HEK293 (cell line): ENCODE measurements at regions not wholly inside any gene's neighbourhood (a gene's known extent, or its start where the extent isn't known, plus 50 kb on each side); places are given as distances from the start of the nearest gene placed in this dataset.

Experiments used
- CTCF ChIA-PET: fragments of 350-600 bp; formaldehyde crosslinking; extraction: SDS; loops from one replicate; lab custom pipeline; 2021; ENCODE audit warnings: antibody characterized with exemption; lab: Yijun Ruan, JAX
- POLR2A ChIA-PET: fragments of 300-600 bp; formaldehyde crosslinking; extraction: SDS; loops from one replicate; lab custom pipeline; 2020; ENCODE audit warnings: antibody characterized with exemption, inconsistent platforms; lab: Yijun Ruan, JAX
- H3K27ac ChIP-seq: fragments of 200-500 bp; sonication (Bioruptor generic); 2 replicates; pipeline ENCODE4 v1.5.1; 2014; ENCODE audit warnings: low read depth, low read length, control low read depth, inconsistent platforms; ENCODE audit errors: extremely low read depth
- H3K36me3 ChIP-seq, 2 experiments: fragments of 200-500 bp in 1 of 2; sonication (Bioruptor generic) in 1 of 2; 1 replicate in 1 of 2; 2 replicates in 1 of 2; pipeline ENCODE4 v1.5.1; 2014 to 2017; ENCODE audit warnings: inconsistent platforms in 2 of 2, low read length in 2 of 2; ENCODE audit not compliant: control insufficient read depth in 2 of 2, insufficient read depth in 1 of 2
- H3K4me1 ChIP-seq: fragments of 200-500 bp; sonication (Bioruptor generic); 2 replicates; pipeline ENCODE4 v1.5.1; 2014; ENCODE audit warnings: mild to moderate bottlenecking, low read length, inconsistent platforms; ENCODE audit not compliant: control insufficient read depth, insufficient read depth
- H3K4me3 ChIP-seq: 2 replicates; pipeline ENCODE4 v1.5.1; 2011; ENCODE audit warnings: low read depth, mild to moderate bottlenecking, control low read depth, low read length, moderate library complexity
- H3K9me3 ChIP-seq: fragments of 200-500 bp; sonication (Bioruptor generic); 2 replicates; pipeline ENCODE4 v1.5.1; 2014; ENCODE audit warnings: low read depth, low read length, inconsistent platforms; ENCODE audit not compliant: control insufficient read depth, insufficient read depth
- BCL11A ChIP-seq: fragments of 450-650 bp; formaldehyde crosslinking; IDR thresholded peaks from 2 replicates; pipeline ENCODE4 v1.5.1; 2016; ENCODE audit warnings: low read depth, missing biosample characterization, missing genetic modification characterization
- GFI1B ChIP-seq: fragments of 450-650 bp; formaldehyde crosslinking; IDR thresholded peaks from 2 replicates; pipeline ENCODE4 v1.5.1; 2016; ENCODE audit warnings: missing biosample characterization, missing genetic modification characterization
- KLF1 ChIP-seq: fragments of 450-650 bp; formaldehyde crosslinking; IDR thresholded peaks from 2 replicates; pipeline ENCODE4 v1.5.1; 2016; ENCODE audit warnings: missing biosample characterization, missing genetic modification characterization
- TCF7L2 ChIP-seq: IDR thresholded peaks from 2 replicates; pipeline ENCODE4 v1.6.1; 2011; ENCODE audit warnings: low read depth, mild to moderate bottlenecking, inconsistent platforms, low read length, moderate library complexity, borderline replicate concordance
- YY1 ChIP-seq: fragments of 450-650 bp; formaldehyde crosslinking; IDR thresholded peaks from 2 replicates; pipeline ENCODE4 v1.5.1; 2018; ENCODE audit warnings: missing biosample characterization, missing genetic modification characterization
- ZBTB11 ChIP-seq: fragments of 450-650 bp; formaldehyde crosslinking; conservative IDR thresholded peaks from 2 replicates; pipeline ENCODE4 v1.5.1; 2016; ENCODE audit warnings: low read depth, missing biosample characterization, missing genetic modification characterization
- ZBTB21 ChIP-seq: fragments of 450-650 bp; formaldehyde crosslinking; IDR thresholded peaks from 2 replicates; pipeline ENCODE4 v1.5.1; 2017; ENCODE audit warnings: missing biosample characterization, missing genetic modification characterization
- ZBTB7A ChIP-seq: fragments of 450-650 bp; formaldehyde crosslinking; IDR thresholded peaks from 2 replicates; pipeline ENCODE4 v1.5.1; 2016; ENCODE audit warnings: low read depth, missing biosample characterization, missing genetic modification characterization
- ZBTB8A ChIP-seq: fragments of 450-650 bp; formaldehyde crosslinking; IDR thresholded peaks from 2 replicates; pipeline ENCODE4 v1.5.1; 2016; ENCODE audit warnings: missing biosample characterization, missing genetic modification characterization
- ZIC2 ChIP-seq: fragments of 450-650 bp; formaldehyde crosslinking; IDR thresholded peaks from 2 replicates; pipeline ENCODE4 v1.5.1; 2016; ENCODE audit warnings: missing biosample characterization, missing genetic modification characterization
- ZNF121 ChIP-seq: fragments of 450-650 bp; formaldehyde crosslinking; IDR thresholded peaks from 2 replicates; pipeline ENCODE4 v1.5.1; 2016; ENCODE audit warnings: missing biosample characterization, missing genetic modification characterization
- ZNF133 ChIP-seq: fragments of 450-650 bp; formaldehyde crosslinking; IDR thresholded peaks from 2 replicates; pipeline ENCODE4 v1.5.1; 2016; ENCODE audit warnings: missing biosample characterization, missing genetic modification characterization
- ZNF155 ChIP-seq: fragments of 450-650 bp; formaldehyde crosslinking; IDR thresholded peaks from 2 replicates; pipeline ENCODE4 v1.5.1; 2016; ENCODE audit warnings: missing biosample characterization, missing genetic modification characterization
- ZNF174 ChIP-seq: fragments of 450-650 bp; formaldehyde crosslinking; IDR thresholded peaks from 2 replicates; pipeline ENCODE4 v1.5.0; 2017; ENCODE audit warnings: missing biosample characterization, mild to moderate bottlenecking, missing genetic modification characterization
- ZNF2 ChIP-seq: fragments of 450-650 bp; formaldehyde crosslinking; IDR thresholded peaks from 2 replicates; pipeline ENCODE4 v1.5.1; 2016; ENCODE audit warnings: missing biosample characterization, missing genetic modification characterization
- ZNF221 ChIP-seq: fragments of 450-650 bp; formaldehyde crosslinking; IDR thresholded peaks from 2 replicates; pipeline ENCODE4 v1.5.1; 2017; ENCODE audit warnings: missing biosample characterization, missing genetic modification characterization, borderline replicate concordance
- ZNF37A ChIP-seq: fragments of 450-650 bp; IDR thresholded peaks from 2 replicates; pipeline ENCODE4 v1.5.1; 2018; ENCODE audit warnings: missing biosample characterization, missing genetic modification characterization
- ZNF404 ChIP-seq: fragments of 450-650 bp; formaldehyde crosslinking; IDR thresholded peaks from 2 replicates; pipeline ENCODE4 v1.5.1; 2017; ENCODE audit warnings: missing biosample characterization, missing genetic modification characterization
- ZNF423 ChIP-seq: fragments of 450-650 bp; formaldehyde crosslinking; IDR thresholded peaks from 2 replicates; pipeline ENCODE4 v1.5.1; 2016; ENCODE audit warnings: missing biosample characterization, missing genetic modification characterization
- ZNF530 ChIP-seq: fragments of 450-650 bp; formaldehyde crosslinking; IDR thresholded peaks from 2 replicates; pipeline ENCODE4 v1.5.1; 2016; ENCODE audit warnings: low read depth, missing biosample characterization, missing genetic modification characterization
- ZNF555 ChIP-seq: fragments of 450-650 bp; formaldehyde crosslinking; conservative IDR thresholded peaks from 2 replicates; pipeline ENCODE4 v1.5.1; 2017; ENCODE audit warnings: missing biosample characterization, mild to moderate bottlenecking, missing genetic modification characterization, inconsistent platforms
- ZNF558 ChIP-seq: fragments of 450-650 bp; formaldehyde crosslinking; IDR thresholded peaks from 2 replicates; pipeline ENCODE4 v1.5.1; 2016; ENCODE audit warnings: missing biosample characterization, missing genetic modification characterization
- ZNF585B ChIP-seq: fragments of 450-650 bp; formaldehyde crosslinking; IDR thresholded peaks from 2 replicates; pipeline ENCODE4 v1.5.1; 2016; ENCODE audit warnings: missing biosample characterization, missing genetic modification characterization
- ZNF660 ChIP-seq: fragments of 450-650 bp; IDR thresholded peaks from 2 replicates; pipeline ENCODE4 v1.5.1; 2018; ENCODE audit warnings: missing biosample characterization, mild to moderate bottlenecking, missing genetic modification characterization
- ZNF701 ChIP-seq: fragments of 450-650 bp; formaldehyde crosslinking; IDR thresholded peaks from 2 replicates; pipeline ENCODE4 v1.5.1; 2016; ENCODE audit warnings: missing biosample characterization, missing genetic modification characterization
- ZNF747 ChIP-seq: fragments of 450-650 bp; formaldehyde crosslinking; IDR thresholded peaks from 2 replicates; pipeline ENCODE4 v1.5.1; 2016; ENCODE audit warnings: missing biosample characterization, missing genetic modification characterization
- ZNF777 ChIP-seq: fragments of 450-650 bp; formaldehyde crosslinking; IDR thresholded peaks from 2 replicates; pipeline ENCODE4 v1.5.1; 2017; ENCODE audit warnings: missing biosample characterization, missing genetic modification characterization, borderline replicate concordance
- ZNF792 ChIP-seq: fragments of 450-650 bp; formaldehyde crosslinking; IDR thresholded peaks from 2 replicates; pipeline ENCODE4 v1.5.1; 2016; ENCODE audit warnings: missing biosample characterization, missing genetic modification characterization
- TF ChIP-seq, protein P1 (sequence below): fragments of 450-650 bp; formaldehyde crosslinking; IDR thresholded peaks from 2 replicates; pipeline ENCODE4 v1.5.1; 2016; ENCODE audit warnings: missing biosample characterization, missing genetic modification characterization
- TF ChIP-seq, protein P2 (sequence below): fragments of 450-650 bp; formaldehyde crosslinking; IDR thresholded peaks from 2 replicates; pipeline ENCODE4 v1.5.1; 2017; ENCODE audit warnings: missing biosample characterization, missing genetic modification characterization

DNA sequence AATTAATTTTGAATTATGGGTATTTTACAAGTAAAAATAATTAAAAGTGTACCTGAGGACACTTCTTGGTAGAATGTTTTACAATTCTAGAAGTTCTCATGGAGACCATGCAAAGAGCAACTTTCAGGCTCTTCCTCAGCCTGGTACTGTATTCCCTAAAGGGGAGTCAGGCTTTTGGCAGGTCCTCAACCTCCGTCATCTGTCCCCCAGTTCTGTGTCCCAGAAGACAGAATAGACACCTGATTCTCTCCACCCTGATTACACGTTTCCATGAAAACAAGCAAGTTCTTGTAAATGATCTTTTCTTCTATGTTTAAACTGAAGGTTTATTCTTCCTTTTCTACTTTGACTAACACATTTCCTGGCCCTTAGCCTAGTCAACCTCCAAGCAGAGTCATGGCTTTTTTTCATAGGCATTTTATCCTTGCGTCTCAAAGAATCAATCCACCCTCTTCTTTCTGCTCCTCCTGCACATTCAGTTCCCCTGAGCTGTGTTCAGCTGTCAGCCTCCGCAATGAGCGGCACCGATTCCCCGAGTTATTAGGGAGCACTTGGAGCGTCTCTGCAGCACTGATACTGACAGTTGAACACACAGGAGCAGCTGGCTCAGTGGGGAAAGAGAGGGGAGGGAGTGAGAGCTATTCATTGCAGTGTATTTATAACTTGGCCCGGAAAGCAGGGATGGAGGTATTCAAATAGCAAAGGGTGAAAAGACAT, 1082.4 kb upstream of the MAP3K7 start:
- POLR2A ChIA-PET: no interaction called here
- no peaks in the 10 kb centered on the region for H3K9me3 ChIP-seq
- TF ChIP-seq ZNF792 (tag by site-specific recombination) (no peak), ZNF585B (tag by site-specific recombination) (no peak), ZBTB11 (tag by site-specific recombination) (no peak), TCF7L2 (no peak), ZNF423 (tag by site-specific recombination) (no peak), ZNF777 (tag by site-specific recombination) (no peak), ZNF121 (no peak), ZNF747 (tag by site-specific recombination) (no peak), ZNF155 (tag by site-specific recombination) (no peak), ZNF555 (tag by site-specific recombination) (no peak), ZNF558 (tag by site-specific recombination) (no peak), ZNF660 (no peak)
- TF ChIP-seq, protein P1, sequence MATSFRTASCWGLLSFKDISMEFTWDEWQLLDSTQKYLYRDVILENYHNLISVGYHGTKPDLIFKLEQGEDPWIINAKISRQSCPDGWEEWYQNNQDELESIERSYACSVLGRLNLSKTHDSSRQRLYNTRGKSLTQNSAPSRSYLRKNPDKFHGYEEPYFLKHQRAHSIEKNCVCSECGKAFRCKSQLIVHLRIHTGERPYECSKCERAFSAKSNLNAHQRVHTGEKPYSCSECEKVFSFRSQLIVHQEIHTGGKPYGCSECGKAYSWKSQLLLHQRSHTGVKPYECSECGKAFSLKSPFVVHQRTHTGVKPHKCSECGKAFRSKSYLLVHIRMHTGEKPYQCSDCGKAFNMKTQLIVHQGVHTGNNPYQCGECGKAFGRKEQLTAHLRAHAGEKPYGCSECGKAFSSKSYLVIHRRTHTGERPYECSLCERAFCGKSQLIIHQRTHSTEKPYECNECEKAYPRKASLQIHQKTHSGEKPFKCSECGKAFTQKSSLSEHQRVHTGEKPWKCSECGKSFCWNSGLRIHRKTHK (tag by site-specific recombination): no peak
- TF ChIP-seq, protein P2, sequence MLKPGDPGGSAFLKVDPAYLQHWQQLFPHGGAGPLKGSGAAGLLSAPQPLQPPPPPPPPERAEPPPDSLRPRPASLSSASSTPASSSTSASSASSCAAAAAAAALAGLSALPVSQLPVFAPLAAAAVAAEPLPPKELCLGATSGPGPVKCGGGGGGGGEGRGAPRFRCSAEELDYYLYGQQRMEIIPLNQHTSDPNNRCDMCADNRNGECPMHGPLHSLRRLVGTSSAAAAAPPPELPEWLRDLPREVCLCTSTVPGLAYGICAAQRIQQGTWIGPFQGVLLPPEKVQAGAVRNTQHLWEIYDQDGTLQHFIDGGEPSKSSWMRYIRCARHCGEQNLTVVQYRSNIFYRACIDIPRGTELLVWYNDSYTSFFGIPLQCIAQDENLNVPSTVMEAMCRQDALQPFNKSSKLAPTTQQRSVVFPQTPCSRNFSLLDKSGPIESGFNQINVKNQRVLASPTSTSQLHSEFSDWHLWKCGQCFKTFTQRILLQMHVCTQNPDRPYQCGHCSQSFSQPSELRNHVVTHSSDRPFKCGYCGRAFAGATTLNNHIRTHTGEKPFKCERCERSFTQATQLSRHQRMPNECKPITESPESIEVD: no peak
- no peak overlapping the region for H3K27ac ChIP-seq
- no peak overlapping the region for H3K4me3 ChIP-seq
- H3K4me1 ChIP-seq: no peaks in the 10 kb centered on the region
- no peaks in the 10 kb centered on the region for H3K36me3 ChIP-seq
- CTCF ChIA-PET: no interaction called here

- Histone ChIP-seq H3K4me3 (no peak overlapping the region), H3K9me3 (no peaks in the 10 kb centered on the region), H3K27ac (no peak overlapping the region), H3K4me1 (no peaks in the 10 kb centered on the region), H3K36me3 (no peaks in the 10 kb centered on the region)
- CTCF ChIA-PET: no interaction called here
- POLR2A ChIA-PET: interaction anchor here (0.5 kb wide), 1 partner anchor 9 kb away, joined by 3 read pairs; no protein-coding TSS in a partner anchor
- TF ChIP-seq YY1 (tag by site-specific recombination) (no peak), GFI1B (tag by site-specific recombination) (no peak), ZNF133 (tag by site-specific recombination) (no peak), ZIC2 (tag by site-specific recombination) (no peak), ZNF121 (no peak), ZNF2 (tag by site-specific recombination) (no peak), ZNF404 (tag by site-specific recombination) (no peak), ZNF174 (tag by site-specific recombination) (no peak), ZNF530 (tag by site-specific recombination) (no peak), ZNF701 (tag by site-specific recombination) (no peak), ZBTB21 (tag by site-specific recombination) (no peak), ZBTB7A (tag by site-specific recombination) (no peak), BCL11A (tag by site-specific recombination) (no peak), ZNF221 (no peak), KLF1 (no peak), ZBTB8A (tag by site-specific recombination) (no peak), ZNF37A (tag by site-specific recombination) (no peak)
Observed at GRCh38 chr6:91667596-91667995, 1080.7 kb upstream of the MAP3K7 start.
